HG02610 (cell line): ENCODE measurements at regions not wholly inside any gene's neighbourhood (a gene's known extent, or its start where the extent isn't known, plus 50 kb on each side); places are given as distances from the start of the nearest gene placed in this dataset.

Source experiments
- ATAC-seq: cut with Tn5 transposase; IDR thresholded peaks from one replicate; pipeline ENCODE4 v1.9.1; 2021; ENCODE audit warnings: mild to moderate bottlenecking, moderate library complexity; ENCODE audit not compliant: unreplicated experiment

DNA sequence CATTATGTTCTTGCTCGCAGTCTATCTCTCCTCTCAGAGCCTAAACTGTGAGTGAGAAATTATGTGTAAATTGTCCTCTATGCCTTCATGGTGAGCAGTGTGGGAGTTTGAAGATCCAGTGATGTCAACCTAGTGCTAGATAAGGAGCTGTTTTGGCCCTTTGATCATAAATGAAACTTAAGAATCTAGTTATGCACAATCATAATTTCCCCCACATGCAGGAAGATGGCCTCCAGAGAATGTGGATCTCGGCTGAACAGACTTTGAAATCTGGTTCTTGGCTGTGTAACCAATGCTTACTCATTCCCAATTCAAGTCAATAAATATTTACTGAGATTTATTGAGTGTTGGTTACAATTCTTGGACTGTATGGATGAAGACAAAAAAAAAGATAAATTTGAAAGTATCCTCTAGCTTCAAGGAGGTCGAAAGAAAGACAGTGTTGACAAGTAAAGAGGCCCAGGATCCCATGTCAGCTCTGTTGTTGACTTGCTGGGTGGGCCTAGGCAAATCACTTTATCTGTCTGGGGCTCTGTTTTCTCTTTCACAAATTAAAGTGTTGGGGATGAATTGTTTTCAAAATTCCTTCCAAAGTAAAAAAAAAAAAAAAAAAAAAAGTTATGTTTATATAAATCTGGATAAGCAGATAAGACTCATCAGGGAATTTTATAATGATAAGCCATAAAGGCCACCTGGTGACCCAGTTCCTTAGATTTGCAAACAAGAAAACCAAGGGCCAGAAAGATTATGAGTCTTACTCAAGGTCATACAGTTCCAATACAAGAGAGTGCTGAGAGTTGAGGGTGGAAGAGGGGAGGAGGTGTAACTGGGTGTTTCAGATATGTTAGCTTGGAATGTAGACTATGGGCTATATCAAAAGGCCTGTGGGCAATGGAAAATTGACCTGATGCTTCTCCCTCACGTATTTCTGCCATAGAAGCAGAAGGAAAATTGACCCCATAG lies 969.9 kb downstream of the KCNMA1 start:
- no peak for ATAC-seq

DNA sequence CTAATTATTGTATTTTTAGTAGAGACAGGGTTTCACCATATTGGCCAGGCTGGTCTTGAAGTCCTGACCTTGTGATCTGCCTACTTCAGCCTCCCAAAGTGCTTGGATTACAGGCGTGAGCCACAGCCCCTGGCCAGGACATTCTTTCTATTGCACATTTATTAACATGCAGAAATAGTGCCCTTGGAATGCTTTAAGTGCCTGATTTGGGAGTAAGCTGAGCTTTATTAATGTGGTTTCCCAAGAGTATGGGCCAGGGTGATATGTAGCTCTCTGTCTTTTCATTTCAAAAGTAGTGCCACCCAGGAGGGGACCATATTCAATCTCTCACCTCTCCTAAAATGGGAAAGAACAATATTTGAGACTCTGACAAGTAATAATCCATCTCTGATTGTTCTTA lies 970.7 kb downstream of the KCNMA1 start:
- ATAC-seq = no peak

DNA sequence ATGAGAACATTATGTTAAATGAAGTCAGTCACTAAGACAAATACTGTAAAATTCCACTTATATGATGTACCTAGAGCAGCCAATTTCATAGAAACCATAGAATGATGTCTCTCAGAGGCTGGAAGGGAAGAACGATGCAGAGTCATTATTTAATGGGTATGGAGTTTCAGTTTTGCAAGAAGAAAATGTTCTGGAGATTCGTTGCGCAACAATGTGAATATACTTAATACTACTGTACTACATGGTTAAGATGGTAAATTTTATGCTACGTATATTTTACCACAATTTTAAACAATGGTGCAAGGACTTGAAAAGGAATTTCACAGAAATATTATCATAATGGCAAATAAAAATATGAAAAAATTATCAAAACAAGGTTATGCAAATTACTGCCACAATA lies 972.6 kb downstream of the KCNMA1 start:
- ATAC-seq = no peak

DNA sequence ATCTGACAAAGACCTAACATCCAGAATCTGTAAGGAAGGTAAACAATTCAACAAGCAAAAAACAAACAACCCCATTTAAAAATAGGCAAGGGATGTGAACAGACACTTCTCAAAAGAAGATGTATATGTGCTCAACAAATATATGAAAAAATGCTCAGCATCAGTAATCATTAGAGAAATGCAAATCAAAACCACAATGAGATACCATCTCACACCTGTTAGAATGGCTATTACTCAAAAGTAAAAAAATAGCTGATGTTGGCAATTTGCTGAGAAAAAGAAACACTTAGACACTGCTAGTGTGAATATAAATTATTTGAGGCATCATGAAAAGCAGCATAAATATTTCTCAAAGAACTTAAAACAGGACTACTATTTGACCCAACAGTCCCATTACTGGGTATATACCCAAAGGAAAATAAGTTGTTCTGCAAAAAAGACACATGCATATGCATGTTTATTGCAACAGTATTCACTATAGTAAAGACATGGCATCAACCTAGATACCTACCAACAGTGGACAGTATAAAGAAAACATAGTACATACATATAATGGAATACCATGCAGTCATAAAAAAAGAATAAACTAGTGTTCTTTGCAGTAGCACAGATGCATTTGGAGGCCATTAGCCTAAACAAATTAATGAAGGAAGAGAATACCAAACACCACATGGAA lies 980.1 kb downstream of the KCNMA1 start:
- no peak for ATAC-seq

DNA sequence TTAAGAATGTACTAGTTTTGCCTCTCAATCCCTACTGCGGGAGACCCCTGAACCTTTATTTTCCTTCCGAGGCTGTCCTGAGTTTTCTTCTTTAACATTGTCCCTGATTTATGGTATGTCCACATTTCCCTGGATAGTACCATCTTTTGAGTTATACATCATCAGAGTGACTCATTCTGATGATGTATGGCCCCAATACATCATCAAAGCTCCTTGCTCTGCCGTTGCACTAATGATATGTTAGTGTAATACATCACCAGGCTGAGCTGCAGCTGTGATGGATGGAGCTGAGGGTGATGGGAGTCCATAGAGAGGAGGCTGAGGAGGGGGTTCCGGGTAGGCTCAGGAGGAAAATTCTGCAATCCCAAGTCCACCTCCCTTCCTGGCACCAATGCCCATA lies 986.5 kb downstream of the KCNMA1 start:
- ATAC-seq = no peak

DNA sequence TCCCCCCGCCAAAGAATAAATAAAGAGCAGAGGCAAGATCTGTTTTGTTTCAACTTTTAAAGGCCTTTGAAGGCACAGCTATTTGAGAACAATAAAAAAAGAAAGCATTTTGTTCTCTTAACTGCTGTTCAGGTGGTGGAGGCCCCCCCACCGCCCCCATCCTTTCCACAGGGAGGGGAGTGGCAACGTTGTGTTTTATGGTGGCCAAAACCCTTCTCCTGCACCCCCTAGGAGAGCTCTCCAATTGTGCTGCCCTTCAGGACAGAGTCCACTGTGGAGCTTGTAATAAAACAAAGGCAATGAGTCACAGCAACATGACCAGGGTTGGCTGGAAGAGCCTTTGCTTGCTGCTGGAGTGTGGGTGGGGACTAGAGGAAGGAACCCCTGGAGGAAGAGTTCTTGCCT lies 987.9 kb downstream of the KCNMA1 start:
- ATAC-seq = no peak

DNA sequence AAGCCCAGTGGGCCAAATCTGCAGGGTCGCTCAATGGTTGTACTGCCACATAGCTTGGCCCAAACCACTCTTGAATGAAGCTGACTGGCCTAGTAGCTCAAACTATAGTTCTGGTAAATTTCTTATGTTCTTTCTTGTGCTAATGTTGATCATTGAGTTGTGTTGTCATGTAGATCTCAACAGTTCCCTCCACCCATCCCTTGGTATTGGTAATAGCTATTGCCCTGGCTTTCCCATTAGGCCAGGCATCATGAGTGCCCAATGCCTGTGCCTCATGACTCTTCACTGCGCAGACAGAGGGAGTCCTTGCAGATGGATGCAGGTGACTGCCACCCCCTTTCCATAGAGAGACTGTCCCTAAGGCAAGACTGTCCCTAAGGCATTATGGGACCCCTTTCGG lies 988.4 kb downstream of the KCNMA1 start:
- no peak for ATAC-seq

DNA sequence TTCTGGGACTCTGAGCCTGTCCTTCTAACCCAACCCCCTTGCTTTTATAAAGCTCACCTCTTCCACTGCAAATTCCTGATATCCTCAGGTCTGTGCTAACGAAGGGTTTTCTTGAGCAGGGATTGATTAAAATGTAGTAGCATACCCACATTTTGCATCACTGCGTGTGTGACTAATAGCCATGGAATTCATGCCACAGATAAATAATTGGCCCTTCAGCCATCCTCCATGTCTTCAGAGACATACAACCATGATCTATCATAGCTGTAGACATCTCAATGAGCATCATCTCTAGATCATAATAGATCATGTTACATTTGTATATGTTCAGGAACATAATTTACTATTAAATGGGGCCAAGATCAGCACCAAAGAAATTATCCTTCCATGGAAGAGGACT lies 990.3 kb downstream of the KCNMA1 start:
- no peak for ATAC-seq

DNA sequence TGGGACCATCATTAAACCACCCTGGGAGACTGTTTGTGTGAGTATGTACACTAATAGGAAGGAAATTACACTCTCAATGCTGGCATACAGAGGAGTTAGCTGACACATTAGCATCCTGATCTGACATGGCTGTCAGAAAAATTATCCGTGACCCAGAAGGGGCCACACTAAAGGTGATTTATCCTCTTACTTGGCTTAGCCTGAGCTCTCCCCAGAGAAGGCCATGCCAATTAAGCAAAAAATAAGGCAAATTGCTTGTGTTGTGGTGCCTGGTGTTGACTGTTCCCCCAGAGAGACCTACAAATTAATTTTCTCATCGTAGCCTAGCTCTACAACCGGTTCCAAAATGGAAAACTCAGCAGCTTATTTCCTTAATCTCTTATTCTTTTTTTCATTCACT lies 992.3 kb downstream of the KCNMA1 start:
- no peak for ATAC-seq

DNA sequence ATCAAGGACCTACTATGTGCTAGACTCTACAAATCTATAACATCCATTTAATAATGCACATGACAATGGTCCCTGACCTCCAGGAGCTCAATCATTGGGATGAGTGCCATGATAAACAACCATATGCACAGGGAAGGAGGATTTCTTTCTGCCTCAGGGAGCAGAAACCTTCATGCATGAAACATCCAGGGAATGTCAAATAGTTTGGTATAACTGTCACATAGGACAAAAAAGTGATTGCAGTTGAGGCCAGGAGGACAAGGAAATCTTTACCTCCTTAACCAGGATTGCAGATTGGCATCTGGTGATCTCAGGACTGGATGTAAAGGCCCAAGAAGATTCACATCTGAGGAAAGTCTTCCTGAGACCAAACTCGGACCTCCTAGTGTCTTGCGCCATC lies 993.1 kb downstream of the KCNMA1 start:
- ATAC-seq = no peak

DNA sequence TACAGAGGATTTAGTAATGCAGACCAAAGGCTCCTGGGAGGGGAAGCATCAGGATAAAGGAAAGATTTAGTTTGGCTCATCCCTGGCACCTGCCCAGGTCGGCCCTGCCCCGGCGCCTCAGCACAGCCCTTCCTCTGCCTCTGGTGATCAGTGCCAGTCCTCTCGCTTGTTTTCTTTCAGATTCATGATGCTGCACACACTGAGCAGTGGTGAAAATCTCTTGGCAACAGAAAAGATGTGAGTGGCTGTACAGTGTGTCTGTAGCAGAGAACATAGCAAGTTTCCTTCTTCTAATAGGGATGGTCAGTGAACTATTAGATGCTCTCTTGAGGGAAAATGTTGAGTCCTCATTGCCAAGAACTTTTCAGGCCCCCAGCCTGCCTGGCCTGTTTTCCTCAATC lies 994.1 kb downstream of the KCNMA1 start:
- no peak for ATAC-seq

DNA sequence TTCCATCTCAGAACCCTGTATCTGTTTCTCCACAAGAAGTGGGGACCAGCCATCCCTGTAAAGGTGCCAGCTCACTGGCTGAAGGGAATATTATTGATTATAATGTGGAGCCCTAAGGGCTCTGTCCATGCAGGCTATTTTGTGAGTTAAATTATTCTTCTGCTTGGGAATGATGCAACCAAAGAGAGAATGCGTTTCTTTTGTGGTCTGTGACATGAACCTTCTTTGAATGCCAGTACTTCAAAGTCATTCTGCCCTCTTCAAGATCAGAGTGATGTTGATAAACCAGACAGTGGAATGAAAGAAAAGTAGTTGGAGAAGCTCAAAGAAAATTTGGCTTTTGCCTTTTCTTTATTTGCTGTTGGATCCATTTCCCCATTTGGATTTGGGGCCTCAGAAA lies 995.2 kb downstream of the KCNMA1 start:
- no peak for ATAC-seq

DNA sequence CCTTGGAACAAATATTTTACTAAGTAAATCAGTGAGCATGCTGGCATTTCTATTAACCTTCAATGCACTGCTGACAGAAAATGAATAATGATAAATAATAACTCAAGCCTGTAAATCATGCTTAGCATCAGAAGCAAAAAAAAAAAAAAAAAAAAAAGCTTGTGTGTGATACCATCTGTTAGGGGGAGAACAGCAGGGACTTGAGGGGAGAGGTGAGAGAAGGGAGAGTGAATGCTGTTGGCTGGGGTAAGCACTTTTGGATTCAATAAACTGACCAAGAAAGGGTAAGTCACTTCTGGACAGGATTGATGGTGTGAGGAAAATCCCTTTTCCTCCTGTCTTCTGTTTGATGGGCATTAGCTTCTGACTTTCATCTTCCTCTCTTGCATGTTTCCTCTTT lies 996.4 kb downstream of the KCNMA1 start:
- ATAC-seq = no peak

DNA sequence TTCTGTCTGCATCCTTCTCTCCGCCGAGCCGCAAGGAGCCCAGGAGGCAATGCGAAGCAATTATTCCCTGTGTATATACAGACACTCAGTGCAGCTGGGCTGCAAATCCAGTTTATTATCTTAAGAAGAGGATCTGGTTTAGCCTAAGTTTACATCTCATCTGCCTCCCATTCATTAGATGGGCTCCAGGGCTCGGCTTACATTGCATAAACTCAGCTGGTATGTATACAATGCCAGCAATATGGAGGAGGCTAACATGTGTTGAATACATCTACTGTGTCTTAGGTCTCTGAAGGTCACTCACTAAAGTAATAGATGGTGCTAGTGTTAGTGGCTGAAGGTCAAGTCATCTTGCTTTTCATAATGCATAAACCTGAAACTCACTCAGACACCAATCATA lies 996.8 kb downstream of the KCNMA1 start:
- ATAC-seq = no peak

DNA sequence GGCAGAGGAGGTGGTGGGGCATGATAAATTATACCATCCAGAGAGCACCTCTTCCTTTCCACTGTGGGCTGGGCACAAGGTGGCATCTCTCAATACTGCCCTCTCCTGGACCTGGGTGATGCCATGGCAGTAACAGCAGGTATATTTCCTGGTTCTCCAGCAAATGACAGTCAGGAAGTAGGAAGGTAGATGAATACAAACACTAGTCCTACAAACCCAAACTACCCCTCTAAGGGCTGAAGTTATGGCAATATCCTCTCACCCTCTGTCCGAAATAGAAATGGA lies 1004.9 kb downstream of the KCNMA1 start:
- ATAC-seq = no peak

DNA sequence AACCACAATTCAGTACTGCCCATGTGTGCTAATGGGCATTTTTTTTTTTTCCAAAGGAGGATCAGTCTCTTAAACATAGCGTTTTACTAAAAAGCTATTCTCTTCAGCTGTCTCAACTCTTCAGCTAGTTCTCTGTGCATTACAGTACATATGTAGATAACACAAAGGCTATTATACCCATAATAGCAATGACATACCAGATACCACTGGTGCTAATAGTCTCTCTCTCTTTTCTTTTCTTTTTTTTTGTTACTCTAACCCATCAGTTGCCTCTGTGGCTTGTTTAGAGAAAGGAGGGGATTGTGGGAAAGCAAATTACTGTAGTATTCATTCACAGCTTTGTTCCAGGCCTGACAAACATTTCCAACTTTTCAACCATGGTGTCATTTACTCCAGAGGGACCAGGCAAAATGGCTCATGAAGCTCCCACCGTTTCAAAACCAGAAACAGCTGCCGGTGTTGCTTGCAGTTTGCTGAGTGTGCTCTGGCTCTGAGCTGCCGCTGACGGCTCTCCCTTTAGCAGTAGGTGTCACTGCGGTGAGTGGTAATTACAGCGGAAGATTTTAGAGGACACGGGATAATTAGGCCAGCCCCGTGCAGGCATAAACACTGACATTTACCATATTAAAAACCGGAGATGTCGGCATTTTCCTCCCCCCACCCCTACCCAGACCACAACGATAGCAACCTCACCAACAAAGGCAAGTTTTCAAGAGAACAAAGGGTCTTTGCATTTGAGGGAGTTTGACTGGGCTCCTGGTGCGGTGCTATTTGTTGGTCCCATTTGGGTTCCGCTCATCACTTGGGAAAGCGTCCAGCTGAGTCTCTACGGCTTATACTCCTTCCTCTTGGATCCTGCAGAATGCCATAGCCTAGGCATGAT lies 1005.5 kb downstream of the KCNMA1 start:
- ATAC-seq = no peak

DNA sequence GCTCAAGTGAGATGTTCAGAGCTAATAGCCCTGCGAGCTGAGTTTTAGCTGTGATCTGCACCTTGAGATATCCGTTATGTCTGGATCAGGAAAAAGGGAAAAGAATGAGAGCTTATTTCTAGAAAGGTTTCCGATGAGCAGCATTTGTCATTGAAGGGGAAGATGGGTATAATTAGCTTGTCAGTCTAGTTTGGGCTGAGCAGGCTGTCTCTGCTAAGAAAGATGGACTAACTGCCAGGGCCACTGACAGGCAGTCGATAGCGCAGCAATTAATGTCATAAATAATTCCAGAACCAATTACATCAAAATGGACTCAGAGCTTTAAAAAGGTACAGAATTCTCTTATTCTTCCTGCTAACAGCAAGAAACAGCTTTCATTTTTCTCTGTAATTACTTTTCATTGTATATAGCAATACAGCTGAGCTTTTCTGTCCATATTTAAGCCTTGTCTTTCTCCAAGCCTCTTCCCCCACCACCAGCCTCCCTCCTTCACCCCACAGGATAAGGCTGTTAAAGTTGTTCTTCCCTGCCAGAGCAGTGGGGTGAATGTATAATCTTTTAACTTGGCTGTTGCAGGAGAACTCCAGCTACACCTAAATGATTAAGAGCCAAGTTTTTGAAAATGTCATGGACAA lies 1006.5 kb downstream of the KCNMA1 start:
- ATAC-seq = no peak

DNA sequence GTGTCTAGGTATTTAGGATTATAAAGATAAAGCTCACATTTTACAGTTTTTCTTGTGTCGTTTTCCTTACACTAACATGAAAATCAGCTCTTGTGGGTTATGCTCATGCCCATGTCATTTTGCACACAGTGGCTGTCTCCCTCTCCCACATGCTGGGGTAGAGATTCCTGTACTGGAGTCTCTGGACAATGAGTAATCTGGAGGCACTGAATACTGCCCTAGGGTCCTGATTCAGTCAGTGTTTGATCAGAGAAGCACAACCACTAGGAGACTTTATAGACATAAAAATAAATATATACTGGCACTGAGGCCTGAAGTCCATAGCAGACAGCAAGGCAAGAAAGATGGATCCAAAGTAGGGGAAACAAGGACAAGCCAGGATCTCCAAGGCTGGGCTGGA lies 1008.8 kb downstream of the KCNMA1 start:
- ATAC-seq = no peak

DNA sequence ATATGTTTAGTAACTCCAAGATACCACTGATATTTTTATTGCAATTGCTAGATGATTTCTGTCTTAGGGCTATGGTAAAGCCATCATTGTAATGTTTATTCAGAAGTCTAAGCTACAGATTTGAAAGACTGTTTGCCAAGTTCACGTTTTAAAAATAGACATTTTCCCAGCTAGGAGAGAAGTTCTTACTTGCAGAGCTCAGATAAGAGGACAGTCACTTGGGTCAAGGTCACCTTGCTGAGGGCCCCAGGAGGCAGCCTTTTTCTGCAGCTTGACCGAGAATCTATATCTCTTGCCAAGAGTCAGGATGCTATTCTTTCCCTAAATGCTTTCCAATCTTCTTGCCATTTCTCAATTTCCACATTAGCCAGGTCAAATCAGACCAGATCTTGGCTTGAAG lies 1011.2 kb downstream of the KCNMA1 start:
- ATAC-seq = no peak

DNA sequence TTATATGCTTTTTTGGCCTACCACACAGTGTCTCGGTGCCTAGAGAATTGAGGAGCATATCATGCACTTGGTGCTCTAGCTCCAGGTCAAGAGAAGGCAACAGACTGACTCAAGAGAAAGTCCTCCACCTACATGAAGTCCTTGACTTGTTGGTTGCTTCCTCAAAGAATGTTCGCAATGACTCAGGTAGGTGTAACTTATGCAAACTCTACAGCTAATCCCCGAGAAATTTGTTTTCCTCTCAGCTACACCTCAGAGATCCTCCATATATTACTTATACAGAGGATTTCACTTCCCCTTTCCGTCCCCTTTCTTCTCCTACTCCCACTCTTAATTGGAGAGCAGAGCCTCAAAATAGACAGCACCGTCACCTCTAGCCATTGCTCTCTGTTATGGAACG lies 1013.1 kb downstream of the KCNMA1 start:
- ATAC-seq = peak; percentile 94
